Psoas muscle (tissue), 7 donors: ENCODE measurements at regions not wholly inside any gene's neighbourhood (a gene's known extent, or its start where the extent isn't known, plus 50 kb on each side); places are given as distances from the start of the nearest gene placed in this dataset.

Experiments
- ATAC-seq, 4 donors: fragments of 200-7000 bp; cut with Tn5 transposase; one replicate each; pipeline ENCODE4 v1.9.1; 2020; ENCODE audit warnings: moderate library complexity in 3 of 4, mild to moderate bottlenecking in 2 of 4
- DNase-seq, 2 donors: peaks; one replicate each; pipeline ENCODE4 v3.0.0-alpha.2; 2020
- H3K27ac ChIP-seq: fragments of 200-600 bp; one replicate; pipeline ENCODE4 v1.8.0; 2022
- H3K27me3 ChIP-seq, 3 donors: fragments of 200-600 bp in 1 of 3; one replicate each; pipeline versions ENCODE4 v1.6.1 to v1.8.0; 2013 to 2022; ENCODE audit warnings: low read length in 2 of 3, mild to moderate bottlenecking in 2 of 3, moderate library complexity in 1 of 3; ENCODE audit not compliant: insufficient read depth in 3 of 3
- H3K36me3 ChIP-seq, 2 donors: fragments of 200-600 bp in 1 of 2; one replicate each; pipeline versions ENCODE4 v1.6.1 to v1.8.0; 2013 to 2022; ENCODE audit warnings: low read depth in 1 of 2, mild to moderate bottlenecking in 1 of 2, moderate library complexity in 1 of 2; ENCODE audit not compliant: insufficient read depth in 1 of 2
- H3K4me1 ChIP-seq: fragments of 200-600 bp; one replicate; pipeline ENCODE4 v1.8.0; 2022
- H3K4me3 ChIP-seq: fragments of 200-600 bp; one replicate; pipeline ENCODE4 v1.8.0; 2022; ENCODE audit warnings: mild to moderate bottlenecking
- H3K9me3 ChIP-seq: fragments of 200-600 bp; one replicate; pipeline ENCODE4 v1.8.0; 2022
- WGBS, 3 donors: extraction: QIAGEN DNeasy Blood & Tissue Kit; methylation state at CpG; one replicate each; pipeline versions ENCODE4 v1.1.6 to v1.1.7; 2013; 5-methylcytosine and 5-hydroxymethylcytosine counted together
- intact Hi-C, 2 donors: fragments of 100-400 bp; cut with DNase I; formaldehyde crosslinking; loops; one replicate each; pipeline versions ENCODE4 v1.11.0 to v1.14.2; 2022
- TF ChIP-seq, protein P1 (sequence below): fragments of 200-600 bp; IDR thresholded peaks from one replicate; pipeline ENCODE4 v1.8.0; 2022; ENCODE audit warnings: antibody characterized with exemption
- donor health status: healthy with polysubstance abuse.
- donor health status: DM: no; HTN: no; CAD: no; lungs with moderate emphysema.
- donor health status: Bipolar disorder and iron deficiency.
- donor health status: healthy.
- donor health status: DM: yes; HTN: yes; CAD: no.
- donor health status: DM: no; HTN: no; CAD: no.
- donor health status: DM: yes; HTN: yes; CAD: no.

DNA sequence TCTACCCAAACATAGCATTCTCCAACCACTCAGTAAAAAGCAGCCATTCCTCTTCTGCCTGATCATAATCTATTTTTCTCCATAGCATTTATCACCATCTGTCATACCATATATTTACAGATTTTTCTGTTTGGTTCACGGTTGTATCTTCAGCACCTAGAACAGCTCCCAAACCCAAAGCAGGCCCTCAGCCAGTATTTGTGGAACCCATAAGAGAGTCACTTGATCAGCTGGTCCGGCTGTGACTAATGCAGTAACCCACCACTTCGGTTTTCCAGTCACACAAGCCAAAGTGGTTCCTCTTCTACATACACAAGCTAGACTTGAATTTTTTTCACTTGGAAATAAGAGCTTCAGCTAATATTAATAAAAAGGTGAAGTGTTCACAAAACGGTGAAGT is 511.6 kb upstream of the CELF4 start:
- Histone ChIP-seq H3K27ac (no peak overlapping the region), H3K9me3 (no peaks in the 10 kb centered on the region), H3K36me3 (no peaks in the 10 kb centered on the region), H3K4me1 (no peaks in the 10 kb centered on the region), H3K27me3 (no peaks in the 10 kb centered on the region), H3K4me3 (no peak overlapping the region)
- ATAC-seq = no peak
- WGBS, 3 donors = 27 to 36% (median 30%) methylated on average over 4 of the region's 4 CpGs
- intact Hi-C loops = no loop called here
- no peak for DNase-seq
- TF ChIP-seq, protein P1, sequence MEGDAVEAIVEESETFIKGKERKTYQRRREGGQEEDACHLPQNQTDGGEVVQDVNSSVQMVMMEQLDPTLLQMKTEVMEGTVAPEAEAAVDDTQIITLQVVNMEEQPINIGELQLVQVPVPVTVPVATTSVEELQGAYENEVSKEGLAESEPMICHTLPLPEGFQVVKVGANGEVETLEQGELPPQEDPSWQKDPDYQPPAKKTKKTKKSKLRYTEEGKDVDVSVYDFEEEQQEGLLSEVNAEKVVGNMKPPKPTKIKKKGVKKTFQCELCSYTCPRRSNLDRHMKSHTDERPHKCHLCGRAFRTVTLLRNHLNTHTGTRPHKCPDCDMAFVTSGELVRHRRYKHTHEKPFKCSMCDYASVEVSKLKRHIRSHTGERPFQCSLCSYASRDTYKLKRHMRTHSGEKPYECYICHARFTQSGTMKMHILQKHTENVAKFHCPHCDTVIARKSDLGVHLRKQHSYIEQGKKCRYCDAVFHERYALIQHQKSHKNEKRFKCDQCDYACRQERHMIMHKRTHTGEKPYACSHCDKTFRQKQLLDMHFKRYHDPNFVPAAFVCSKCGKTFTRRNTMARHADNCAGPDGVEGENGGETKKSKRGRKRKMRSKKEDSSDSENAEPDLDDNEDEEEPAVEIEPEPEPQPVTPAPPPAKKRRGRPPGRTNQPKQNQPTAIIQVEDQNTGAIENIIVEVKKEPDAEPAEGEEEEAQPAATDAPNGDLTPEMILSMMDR = no peak

DNA sequence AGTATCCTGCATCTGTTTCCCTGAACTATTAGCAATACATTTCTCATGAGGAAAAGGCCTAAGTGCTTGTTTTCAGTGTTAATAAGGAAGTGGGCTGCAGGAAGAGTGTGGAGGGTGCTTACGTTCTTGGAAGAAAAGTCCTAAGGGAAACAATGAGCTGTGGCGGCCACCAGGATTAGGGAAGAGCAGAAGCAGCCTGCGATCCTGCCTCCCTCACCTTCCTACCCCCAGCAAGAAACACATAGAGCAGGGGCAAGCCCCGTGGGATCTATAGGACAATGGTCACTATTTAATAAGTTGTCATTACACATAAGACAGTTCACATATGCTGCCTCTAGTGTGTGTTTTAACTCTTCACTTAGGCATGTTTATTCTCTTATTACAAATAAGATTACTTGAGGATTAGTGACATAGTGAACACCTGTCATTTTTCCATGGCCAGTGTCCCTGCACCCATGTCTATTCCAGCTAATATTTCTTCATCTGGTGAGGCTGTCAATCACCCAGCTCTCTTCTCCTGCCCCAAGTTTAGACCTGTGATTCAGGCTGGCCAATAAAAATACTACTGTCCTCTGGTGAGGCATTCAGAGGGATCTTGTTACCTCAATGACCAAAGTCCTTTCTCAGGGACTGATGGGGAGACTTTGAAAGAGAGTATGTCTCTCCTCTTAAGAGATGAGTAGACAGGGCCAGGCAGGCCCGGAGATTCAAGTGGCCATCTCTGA is 510.9 kb upstream of the CELF4 start:
- Histone ChIP-seq H3K4me1 (no peaks in the 10 kb centered on the region), H3K9me3 (no peaks in the 10 kb centered on the region), H3K27me3 (no peaks in the 10 kb centered on the region), H3K4me3 (no peak overlapping the region), H3K27ac (no peak overlapping the region), H3K36me3 (no peaks in the 10 kb centered on the region)
- DNase-seq (no peak), ATAC-seq (peak in 2 of 4 donors; percentile 64 to 67)
- intact Hi-C loops = no loop called here
- TF ChIP-seq, protein P1 = no peak
- 66 to 72% (median 69%) methylated on average over 5 of the region's 5 CpGs for WGBS, 3 donors

DNA sequence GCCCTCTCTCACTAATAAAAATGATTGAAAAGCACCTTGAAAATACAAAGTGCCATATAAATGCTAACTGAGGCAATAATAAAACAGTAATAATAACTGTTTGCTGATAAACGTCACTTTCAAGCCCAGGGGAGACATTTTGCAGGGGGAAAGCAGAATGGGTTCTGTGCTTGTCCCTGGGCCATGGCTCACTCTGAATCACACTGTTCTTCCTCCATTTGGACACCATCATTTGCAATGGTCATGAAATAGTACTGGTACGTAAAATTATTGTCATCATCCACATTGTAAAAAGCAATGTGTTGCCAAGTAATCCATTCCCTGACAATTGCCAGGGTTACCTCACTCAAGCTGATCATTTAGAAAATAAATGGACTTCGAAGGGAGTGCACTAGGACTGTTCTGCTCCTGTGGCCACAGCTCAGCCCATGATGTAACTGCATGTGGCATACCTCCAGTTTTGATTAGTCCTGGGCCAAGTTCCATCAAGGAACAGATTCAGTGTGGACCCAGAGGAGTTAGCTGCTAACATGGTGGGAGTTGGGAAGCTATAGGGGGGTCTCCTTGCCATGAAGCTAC is 508.8 kb upstream of the CELF4 start:
- Histone ChIP-seq H3K4me1 (no peaks in the 10 kb centered on the region), H3K4me3 (no peak overlapping the region), H3K27me3 (no peaks in the 10 kb centered on the region), H3K36me3 (no peaks in the 10 kb centered on the region), H3K27ac (no peak overlapping the region), H3K9me3 (no peaks in the 10 kb centered on the region)
- ATAC-seq (no peak), DNase-seq (no peak)
- intact Hi-C loops = no loop called here
- 53 to 67% (median 63%) methylated on average over 3 of the region's 3 CpGs for WGBS, 3 donors
- TF ChIP-seq, protein P1 = no peak

DNA sequence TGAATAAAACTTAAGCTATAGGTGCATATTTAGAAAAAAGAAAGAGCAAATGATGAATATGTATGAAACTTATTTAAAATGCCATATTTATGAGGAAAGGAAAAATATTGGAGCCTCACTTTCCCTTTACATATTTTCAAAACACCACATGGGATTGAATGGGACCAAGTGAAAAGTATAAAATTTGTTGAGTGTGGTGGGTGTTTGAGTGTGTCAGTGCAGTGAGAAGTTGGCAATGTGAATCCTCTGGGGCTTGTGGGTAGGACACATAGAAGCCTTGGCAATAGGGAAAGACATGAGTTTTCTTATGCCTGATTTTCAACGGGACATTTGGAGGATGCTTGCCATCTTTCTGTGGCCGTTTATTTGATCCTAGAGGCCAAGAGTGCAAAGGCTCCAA is 502.2 kb upstream of the CELF4 start:
- no peaks in the 10 kb centered on the region for H3K27me3 ChIP-seq
- H3K9me3 ChIP-seq = no peaks in the 10 kb centered on the region
- TF ChIP-seq, protein P1 = no peak
- ATAC-seq (no peak), DNase-seq (no peak)
- H3K4me1 ChIP-seq = no peaks in the 10 kb centered on the region
- H3K36me3 ChIP-seq = no peaks in the 10 kb centered on the region
- intact Hi-C loops = no loop called here
- H3K27ac ChIP-seq = no peak overlapping the region
- WGBS, 3 donors = 53 to 73% (median 60%) methylated on average over 2 of the region's 2 CpGs
- no peak overlapping the region for H3K4me3 ChIP-seq

DNA sequence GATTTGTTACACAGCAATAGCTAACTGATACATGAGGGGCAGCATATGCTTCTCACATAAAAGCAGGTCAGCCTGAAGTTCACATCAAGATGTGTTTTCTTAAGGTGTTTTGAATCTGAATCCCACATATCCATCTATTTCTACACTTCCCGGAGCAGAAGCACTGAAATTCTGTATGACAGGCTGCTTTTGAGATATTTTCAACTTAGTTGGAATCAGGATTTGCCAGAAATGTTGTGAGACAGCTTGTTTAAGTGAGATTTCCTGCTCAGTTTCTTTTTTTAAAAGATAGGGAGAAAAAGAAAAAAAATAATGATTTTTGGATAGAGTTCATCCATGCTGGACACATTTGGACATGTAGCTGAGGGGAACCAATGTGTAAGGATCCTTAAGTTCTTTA is 501.5 kb upstream of the CELF4 start:
- H3K36me3 ChIP-seq = no peaks in the 10 kb centered on the region
- TF ChIP-seq, protein P1 = no peak
- 69 to 81% (median 81%) methylated on average over 1 of the region's 1 CpG for WGBS, 3 donors

More for the DNA sequence above, 501.5 kb upstream of the CELF4 start:
- DNase-seq (no peak), ATAC-seq (no peak)
- no peaks in the 10 kb centered on the region for H3K9me3 ChIP-seq
- no peak overlapping the region for H3K27ac ChIP-seq
- H3K4me3 ChIP-seq = no peak overlapping the region
- intact Hi-C loops = no loop called here
- H3K27me3 ChIP-seq = no peaks in the 10 kb centered on the region
- no peaks in the 10 kb centered on the region for H3K4me1 ChIP-seq
